SK-N-MC (cell line): ENCODE measurements at regions not wholly inside any gene's neighbourhood (a gene's known extent, or its start where the extent isn't known, plus 50 kb on each side); places are given as distances from the start of the nearest gene placed in this dataset.

Experiments used
- DNase-seq: peaks from one replicate; pipeline ENCODE4 v3.0.0-alpha.2; 2011; ENCODE audit warnings: low read depth, low spot score
- H3K27ac ChIP-seq: fragments of 200-600 bp; sonication (generic); 2 replicates; pipeline ENCODE4 v1.5.1; 2016; ENCODE audit warnings: mixed run types
- H3K36me3 ChIP-seq: fragments of 200-600 bp; sonication (generic); 2 replicates; pipeline ENCODE4 v1.6.1; 2017; ENCODE audit warnings: antibody characterized with exemption, low read length, mixed read lengths; ENCODE audit not compliant: insufficient read depth
- H3K4me3 ChIP-seq: fragments of 200-600 bp; sonication (generic); 2 replicates; pipeline ENCODE4 v1.5.1; 2016
- H3K9ac ChIP-seq: fragments of 200-600 bp; sonication (generic); 2 replicates; pipeline ENCODE4 v1.8.0; 2017; ENCODE audit warnings: mixed run types, mixed read lengths; ENCODE audit not compliant: insufficient read length
- H3K9me3 ChIP-seq: fragments of 200-600 bp; sonication (generic); 2 replicates; pipeline ENCODE4 v1.6.1; 2017; ENCODE audit warnings: low read depth, mild to moderate bottlenecking, antibody characterized with exemption, low read length, moderate library complexity, mixed read lengths
- EZH2 ChIP-seq: fragments of 200-600 bp; sonication (generic); IDR thresholded peaks from one replicate; pipeline ENCODE4 v1.6.1; 2017; ENCODE audit warnings: antibody characterized with exemption
- FOXP2 ChIP-seq: optimal IDR thresholded peaks from 2 replicates; pipeline ENCODE3; 2011; ENCODE audit warnings: mild to moderate bottlenecking, moderate library complexity; ENCODE audit not compliant: insufficient read depth; ENCODE audit errors: extremely low read length, control extremely low read depth
- POLR2AphosphoS5 ChIP-seq: IDR thresholded peaks from 2 replicates; pipeline ENCODE4 v1.6.1; 2012; ENCODE audit warnings: mild to moderate bottlenecking, low read depth, low read length, borderline replicate concordance

GRCh38 chr9:113653746-113654604 is 190.4 kb downstream of the RGS3 start:
- Histone ChIP-seq H3K36me3 (no peaks in the 10 kb centered on the region), H3K27ac (no peak overlapping the region), H3K9ac (no peak overlapping the region), H3K9me3 (no peaks in the 10 kb centered on the region), H3K4me3 (no peak overlapping the region)
- DNase-seq = no peak
- TF ChIP-seq EZH2 = no peak
- TF ChIP-seq POLR2AphosphoS5 = no peak
- TF ChIP-seq FOXP2 = no peak

- Histone ChIP-seq H3K36me3 (no peaks in the 10 kb centered on the region), H3K9ac (no peak overlapping the region), H3K27ac (no peak overlapping the region), H3K4me3 (no peak overlapping the region), H3K9me3 (no peaks in the 10 kb centered on the region)
- DNase-seq = no peak
- TF ChIP-seq FOXP2 = no peak
These were observed 191.3 kb downstream of the RGS3 start for GRCh38 chr9:113654605-113655428.

- DNase-seq = no peak
- Histone ChIP-seq H3K9me3 (no peaks in the 10 kb centered on the region), H3K27ac (no peak overlapping the region), H3K4me3 (no peak overlapping the region), H3K36me3 (no peaks in the 10 kb centered on the region), H3K9ac (no peak overlapping the region)
- TF ChIP-seq EZH2 (no peak), FOXP2 (no peak), POLR2AphosphoS5 (no peak)
These were observed 193.5 kb downstream of the RGS3 start for GRCh38 chr9:113656771-113657670.

- TF ChIP-seq FOXP2 (no peak), POLR2AphosphoS5 (no peak), EZH2 (no peak)
- Histone ChIP-seq H3K9ac (no peak overlapping the region), H3K36me3 (no peaks in the 10 kb centered on the region), H3K4me3 (no peak overlapping the region), H3K27ac (no peak overlapping the region), H3K9me3 (no peaks in the 10 kb centered on the region)
- DNase-seq = peak; percentile 47
These were observed 194.4 kb downstream of the RGS3 start for GRCh38 chr9:113657765-113658544.

GRCh38 chr9:113658545-113658895 is 195.0 kb downstream of the RGS3 start:
- Histone ChIP-seq H3K4me3 (no peak overlapping the region), H3K27ac (no peak overlapping the region), H3K36me3 (no peaks in the 10 kb centered on the region), H3K9ac (no peak overlapping the region), H3K9me3 (no peaks in the 10 kb centered on the region)
- no peak for DNase-seq
- no peak for TF ChIP-seq POLR2AphosphoS5
- no peak for TF ChIP-seq FOXP2
- TF ChIP-seq EZH2 = no peak

- Histone ChIP-seq H3K9me3 (no peaks in the 10 kb centered on the region), H3K9ac (no peak overlapping the region), H3K4me3 (no peak overlapping the region), H3K27ac (no peak overlapping the region), H3K36me3 (no peaks in the 10 kb centered on the region)
- TF ChIP-seq FOXP2 = no peak
- TF ChIP-seq EZH2 = no peak
- no peak for TF ChIP-seq POLR2AphosphoS5
- DNase-seq = no peak
These were observed 195.5 kb downstream of the RGS3 start for GRCh38 chr9:113659039-113659438.

GRCh38 chr9:113659740-113660139 is 196.2 kb downstream of the RGS3 start:
- Histone ChIP-seq H3K4me3 (no peak overlapping the region), H3K27ac (no peak overlapping the region), H3K36me3 (no peaks in the 10 kb centered on the region), H3K9ac (no peak overlapping the region), H3K9me3 (no peaks in the 10 kb centered on the region)
- no peak for DNase-seq
- TF ChIP-seq POLR2AphosphoS5 (no peak), EZH2 (no peak), FOXP2 (no peak)
